Lower leg skin (tissue), 4 donors: ENCODE measurements at regions not wholly inside any gene's neighbourhood (a gene's known extent, or its start where the extent isn't known, plus 50 kb on each side); places are given as distances from the start of the nearest gene placed in this dataset.
"Not testable (repeated sequence)": the region's sequence is repeated elsewhere in the genome, so short reads cannot be mapped to it uniquely, and the experiment has no call there.

Experiments
- DNase-seq, 2 donors: peaks; one replicate each; pipeline ENCODE4 v3.0.0-alpha.2; 2019; ENCODE audit warnings: low spot score in 2 of 2
- H3K4me3 ChIP-seq: fragments of 200-600 bp; sonication (generic); 2 replicates; pipeline ENCODE4 v1.5.1; 2017; ENCODE audit warnings: mild to moderate bottlenecking, low read depth; ENCODE audit not compliant: poor library complexity, severe bottlenecking
- CTCF ChIP-seq, 3 donors: fragments of 450-650 bp; IDR thresholded peaks; one replicate each; pipeline ENCODE4 v1.5.1; 2016; ENCODE audit warnings: antibody characterized with exemption in 3 of 3, mild to moderate bottlenecking in 3 of 3, moderate library complexity in 2 of 3
- POLR2A ChIP-seq, 2 donors: fragments of 450-650 bp; IDR thresholded peaks; one replicate each; pipeline ENCODE4 v1.6.1; 2016 to 2017; ENCODE audit warnings: antibody characterized with exemption in 2 of 2, mild to moderate bottlenecking in 1 of 2, moderate library complexity in 1 of 2
- WGBS, 2 donors: methylation state at CpG; one replicate each; pipeline ENCODE4 v1.1.5; 2018; 5-methylcytosine and 5-hydroxymethylcytosine counted together
- intact Hi-C: fragments of 100-400 bp; cut with DNase I; formaldehyde crosslinking; loops from one replicate; pipeline ENCODE4 v1.15.0; 2023; ENCODE audit warnings: low total_unique reads

GRCh38 chr2:118372886-118373830, 284.9 kb downstream of the INSIG2 start:
- 82 to 90% methylated on average over 6 of the region's 6 CpGs for WGBS, 2 donors
- intact Hi-C loops = loop anchor here (10.0 kb wide), 1 partner anchor 482 kb away; no protein-coding TSS in a partner anchor
- DNase-seq = no peak
- TF ChIP-seq CTCF (IDR thresholded peaks at IDR 0.05) (no peak), POLR2A (IDR thresholded peaks at IDR 0.05) (no peak)
- no peak overlapping the region for H3K4me3 ChIP-seq

- no peak overlapping the region for H3K4me3 ChIP-seq
- WGBS, 2 donors = 33 to 42% methylated on average over 6 of the region's 6 CpGs
- no peak for TF ChIP-seq CTCF (IDR thresholded peaks at IDR 0.05)
- no peak for TF ChIP-seq POLR2A (IDR thresholded peaks at IDR 0.05)
- intact Hi-C loops = loop anchor here (10.0 kb wide), 1 partner anchor 483 kb away; no protein-coding TSS in a partner anchor
- no peak for DNase-seq
These were observed 283.2 kb downstream of the INSIG2 start for GRCh38 chr2:118371515-118371914.

DNA sequence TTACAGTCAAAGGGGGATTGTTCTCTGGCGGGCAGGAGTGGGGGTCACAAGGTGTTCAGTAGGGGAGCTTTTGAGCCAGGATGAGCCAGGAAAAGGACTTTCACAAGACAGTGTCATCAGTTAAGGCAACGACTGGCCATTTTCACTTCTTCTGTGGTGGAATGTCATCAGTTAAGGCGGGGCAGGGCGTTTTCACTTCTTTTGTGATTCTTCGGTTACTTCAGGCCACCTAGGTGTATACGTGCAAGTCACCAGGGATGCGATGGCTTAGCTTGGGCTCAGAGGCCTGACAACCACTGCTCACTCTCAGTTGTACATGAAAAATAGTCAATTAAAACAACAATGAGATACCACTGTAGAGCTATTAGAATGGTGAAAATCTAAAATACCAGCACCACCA, 281.2 kb downstream of the INSIG2 start:
- intact Hi-C loops, DNase-seq, H3K4me3 ChIP-seq: not testable (repeated sequence)
- WGBS, 2 donors = 72 to 79% methylated on average over 7 of the region's 7 CpGs

GRCh38 chr2:118363604-118364003, 275.3 kb downstream of the INSIG2 start:
- WGBS, 2 donors = 51 to 59% methylated on average over 2 of the region's 2 CpGs
- no peak for DNase-seq
- TF ChIP-seq POLR2A (IDR thresholded peaks at IDR 0.05) (no peak), CTCF (IDR thresholded peaks at IDR 0.05) (no peak)
- H3K4me3 ChIP-seq = no peak overlapping the region
- intact Hi-C loops = no loop called here

DNA sequence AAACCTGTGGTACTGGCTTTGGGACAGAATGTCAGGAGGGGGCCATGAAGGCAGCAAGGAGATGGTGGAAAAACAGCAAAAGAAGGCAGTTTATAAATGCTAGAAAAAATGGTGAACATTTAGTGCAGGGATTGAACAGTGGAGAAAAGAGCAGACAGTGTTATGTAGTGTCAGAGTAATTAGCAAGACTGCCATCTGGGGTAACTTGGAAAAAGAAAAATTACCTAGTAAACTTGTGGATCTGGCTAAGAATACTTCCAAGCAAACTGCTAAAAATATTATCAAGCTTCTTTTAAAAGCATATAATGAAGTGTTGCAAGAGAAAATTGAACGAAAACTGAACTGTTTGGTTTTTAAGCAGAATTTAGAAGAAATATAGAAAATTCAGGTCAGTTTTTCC, 267.8 kb downstream of the INSIG2 start:
- no peak for DNase-seq
- intact Hi-C loops = no loop called here
- H3K4me3 ChIP-seq = no peak overlapping the region
- 69 to 81% methylated on average over 1 of the region's 1 CpG for WGBS, 2 donors
- no peak for TF ChIP-seq CTCF (IDR thresholded peaks at IDR 0.05)
- TF ChIP-seq POLR2A (IDR thresholded peaks at IDR 0.05) = no peak

DNA sequence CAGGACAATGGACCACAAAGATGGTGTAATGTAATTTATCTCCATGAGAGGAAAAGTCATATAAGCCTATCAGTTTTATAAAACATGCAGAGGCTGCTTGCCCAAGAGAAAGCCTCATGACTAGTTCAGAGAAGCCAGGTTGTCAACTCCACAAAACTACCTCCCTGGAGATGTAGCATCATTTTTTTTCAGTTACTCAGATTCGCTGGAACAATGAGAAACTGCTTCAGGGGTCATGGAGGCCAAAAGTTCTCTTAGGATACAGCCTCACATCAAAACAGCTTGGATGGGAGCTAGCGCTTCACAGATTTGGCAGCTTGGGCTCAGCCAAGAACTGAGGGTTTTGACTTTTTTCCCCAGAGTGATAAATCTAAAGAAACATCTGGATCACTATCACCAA, 263.5 kb downstream of the INSIG2 start:
- no peak overlapping the region for H3K4me3 ChIP-seq
- 38 to 41% methylated on average over 2 of the region's 2 CpGs for WGBS, 2 donors
- intact Hi-C loops = no loop called here
- TF ChIP-seq POLR2A (IDR thresholded peaks at IDR 0.05) = no peak
- no peak for TF ChIP-seq CTCF (IDR thresholded peaks at IDR 0.05)
- DNase-seq = no peak
